HuH-7.5 (cell line): ENCODE measurements at regions not wholly inside any gene's neighbourhood (a gene's known extent, or its start where the extent isn't known, plus 50 kb on each side); places are given as distances from the start of the nearest gene placed in this dataset.

Experiments used
- DNase-seq: peaks from one replicate; pipeline ENCODE4 v3.0.0; 2011; ENCODE audit warnings: low spot score

- DNase-seq, result no peak
Measured at GRCh38 chr14:65281991-65282895, 130.3 kb upstream of the FUT8 start.

- no peak for DNase-seq
Measured at GRCh38 chr14:65282896-65283253, 129.7 kb upstream of the FUT8 start.

DNA sequence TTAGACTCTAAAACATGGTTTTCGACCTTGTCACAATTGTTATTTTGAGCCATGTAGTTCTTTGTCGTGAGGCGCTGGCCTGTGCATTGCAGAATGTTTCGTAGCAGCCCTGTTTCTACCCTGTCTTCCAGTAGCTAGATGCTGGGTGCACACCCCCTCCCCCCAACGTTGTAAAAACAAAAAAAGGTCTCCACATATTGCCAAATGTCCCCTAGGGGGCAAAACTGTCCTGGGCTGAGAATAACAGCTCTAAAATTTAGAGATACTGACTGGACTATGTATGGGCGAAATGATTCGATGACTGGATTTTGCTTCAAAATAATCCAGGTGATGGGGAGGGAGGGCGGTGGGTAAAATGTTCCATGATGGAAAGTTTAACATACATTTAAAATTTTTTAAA, 126.1 kb upstream of the FUT8 start:
- no peak for DNase-seq

DNA sequence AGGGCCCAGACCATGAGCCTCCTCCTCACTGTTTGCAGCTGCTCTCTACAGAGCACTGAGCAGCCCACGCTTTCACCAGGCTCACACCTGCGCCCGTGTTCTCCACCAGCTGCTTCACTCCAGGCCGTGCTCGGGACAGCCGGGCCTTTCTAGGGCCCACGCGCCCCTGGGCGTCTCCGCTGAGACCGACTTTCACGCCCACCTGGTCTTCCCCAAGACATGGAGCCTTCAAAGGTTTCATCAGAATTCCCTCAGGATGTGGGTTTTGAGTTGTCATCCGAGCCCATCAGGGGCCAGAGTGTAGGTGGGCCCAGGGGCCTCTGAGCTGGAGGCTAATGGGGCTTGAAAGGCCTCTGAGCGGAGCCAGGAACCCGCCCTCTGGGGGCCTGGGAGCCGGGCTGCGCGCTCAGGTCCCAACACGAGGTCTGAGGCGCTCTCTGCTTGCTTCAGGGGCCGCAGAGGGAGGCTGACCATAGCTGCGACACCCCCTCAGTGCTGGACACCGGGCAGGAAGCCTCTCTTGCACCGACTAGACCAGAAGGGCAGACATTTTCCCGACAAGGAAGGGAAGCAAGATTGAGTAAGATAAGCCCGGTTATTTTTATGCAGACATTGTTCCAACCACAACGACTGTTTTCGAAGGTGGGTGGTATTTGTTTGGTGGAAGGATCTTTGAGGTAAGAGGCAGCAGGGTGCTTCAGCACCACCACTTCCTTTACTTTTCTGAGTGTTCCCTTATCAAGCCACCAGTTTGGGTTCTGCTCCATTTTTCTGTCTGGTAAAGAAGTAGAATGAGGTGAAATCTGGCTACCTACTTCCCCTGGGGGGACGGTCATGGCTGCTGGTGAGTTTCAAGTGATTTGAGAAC, 125.0 kb upstream of the FUT8 start:
- no peak for DNase-seq

GRCh38 chr14:65290830-65291229, 121.7 kb upstream of the FUT8 start:
- DNase-seq, result no peak

DNA sequence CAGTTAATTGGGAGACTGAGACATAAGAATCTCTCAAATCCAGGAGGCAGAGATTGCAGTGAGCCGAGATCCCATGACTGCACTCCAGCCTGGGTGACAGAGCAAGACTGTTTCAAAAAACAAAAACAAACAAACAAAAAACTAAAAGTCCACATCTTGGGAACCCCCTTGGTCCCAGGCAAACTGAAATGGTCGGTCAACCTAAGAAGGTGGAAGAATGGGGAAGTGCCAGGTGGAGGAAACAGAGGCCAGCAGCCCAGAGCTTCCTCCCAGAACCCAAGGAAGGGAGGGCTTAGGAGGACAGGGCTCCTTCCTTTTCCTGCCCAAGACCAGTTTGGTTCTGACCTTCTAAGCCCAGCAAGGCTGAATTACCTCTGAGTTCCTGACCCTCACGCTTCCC, 121.0 kb upstream of the FUT8 start:
- DNase-seq, result no peak

GRCh38 chr14:65294816-65295215, 117.7 kb upstream of the FUT8 start:
- no peak for DNase-seq

DNA sequence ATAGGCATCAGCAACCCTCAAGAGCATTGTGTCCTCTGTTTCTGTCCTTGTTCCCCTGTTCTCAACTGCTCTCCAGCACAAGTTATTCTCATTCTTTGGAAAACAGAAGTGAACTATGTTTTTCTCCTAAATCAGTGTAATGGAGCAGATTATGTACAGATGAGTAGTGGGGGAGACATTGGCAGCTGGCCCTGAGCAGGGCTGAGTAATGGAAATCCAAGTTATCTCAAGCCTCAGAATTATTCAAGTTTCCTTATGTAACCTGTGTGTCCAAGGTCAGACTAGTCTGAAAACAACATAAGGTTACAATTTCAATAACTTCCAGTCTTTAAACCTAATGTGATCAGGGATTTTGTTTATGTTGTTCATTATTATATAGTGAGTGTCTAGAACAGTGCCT, 116.1 kb upstream of the FUT8 start:
- DNase-seq, result no peak

- DNase-seq, result no peak
Measured at GRCh38 chr14:65296876-65297275, 115.7 kb upstream of the FUT8 start.

DNA sequence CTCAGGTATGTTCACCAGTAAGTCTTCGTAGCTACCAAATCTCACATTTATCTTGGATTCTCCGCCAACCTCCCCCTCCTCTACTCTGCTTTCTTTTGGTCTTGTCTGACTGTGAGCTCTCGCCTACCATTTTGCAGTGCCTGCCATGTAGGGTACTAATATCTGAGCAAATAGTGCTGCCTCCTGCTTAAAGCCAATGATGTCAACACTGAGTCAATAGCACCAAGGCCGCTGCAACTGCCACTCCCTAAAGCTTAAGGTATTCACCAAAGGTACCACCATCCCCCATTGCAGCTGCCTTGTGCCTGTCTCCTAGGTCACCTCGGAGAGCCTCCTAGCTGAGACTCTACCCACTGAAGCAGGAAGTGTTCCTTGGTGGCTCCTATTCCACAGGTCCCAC, 114.8 kb upstream of the FUT8 start:
- no peak for DNase-seq

GRCh38 chr14:65299826-65300225, 112.7 kb upstream of the FUT8 start:
- no peak for DNase-seq

DNA sequence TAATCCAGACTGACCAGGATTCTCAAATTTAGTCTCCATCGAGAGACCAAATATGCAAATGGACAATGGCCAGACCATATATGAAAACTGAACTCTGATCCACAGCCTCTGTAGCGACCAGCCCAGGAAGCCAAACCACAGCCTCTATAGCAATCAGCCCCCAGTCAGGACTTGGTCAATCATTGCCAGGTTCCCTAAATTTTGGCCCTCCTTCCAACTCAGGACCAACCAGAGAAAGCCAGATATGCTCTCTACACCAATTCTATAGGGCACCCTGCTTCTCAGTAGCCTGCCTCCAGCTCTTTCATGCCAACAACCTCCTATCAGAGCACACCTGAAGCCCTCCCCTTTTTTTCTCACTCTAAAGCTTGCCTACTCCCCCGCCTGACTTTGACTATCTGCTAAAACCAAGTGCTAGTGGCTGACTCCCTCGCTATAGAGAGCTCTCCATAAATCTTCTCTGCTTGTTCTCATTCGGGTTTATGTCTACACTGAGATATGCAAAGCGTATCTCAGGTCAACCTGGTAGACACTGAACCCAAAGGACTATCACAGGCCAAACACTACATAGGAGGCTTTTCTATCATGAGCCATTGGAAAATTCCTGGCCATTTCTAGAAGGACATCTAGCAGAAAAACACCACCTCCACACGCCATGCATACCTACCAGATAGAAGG, 110.5 kb upstream of the FUT8 start:
- no peak for DNase-seq

GRCh38 chr14:65302571-65303189, 109.8 kb upstream of the FUT8 start:
- no peak for DNase-seq

- DNase-seq, result no peak
Measured at GRCh38 chr14:65303190-65303898, 109.2 kb upstream of the FUT8 start.

DNA sequence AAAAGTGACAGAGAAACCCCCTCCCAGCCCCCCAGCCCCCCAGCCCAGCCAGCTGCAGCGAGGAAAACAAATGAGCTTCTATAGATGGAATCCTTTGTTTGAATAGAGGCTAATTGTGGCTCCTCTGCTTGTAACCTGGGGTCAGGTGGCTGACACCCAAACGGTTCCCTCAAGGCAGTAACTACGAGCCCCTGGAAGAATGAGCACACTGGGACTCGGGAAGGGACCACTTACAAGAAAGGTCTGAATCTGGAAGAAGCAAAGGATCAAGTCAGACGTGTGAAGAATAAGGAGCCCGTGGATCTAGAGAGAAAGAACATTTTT, 108.7 kb upstream of the FUT8 start:
- no peak for DNase-seq

DNA sequence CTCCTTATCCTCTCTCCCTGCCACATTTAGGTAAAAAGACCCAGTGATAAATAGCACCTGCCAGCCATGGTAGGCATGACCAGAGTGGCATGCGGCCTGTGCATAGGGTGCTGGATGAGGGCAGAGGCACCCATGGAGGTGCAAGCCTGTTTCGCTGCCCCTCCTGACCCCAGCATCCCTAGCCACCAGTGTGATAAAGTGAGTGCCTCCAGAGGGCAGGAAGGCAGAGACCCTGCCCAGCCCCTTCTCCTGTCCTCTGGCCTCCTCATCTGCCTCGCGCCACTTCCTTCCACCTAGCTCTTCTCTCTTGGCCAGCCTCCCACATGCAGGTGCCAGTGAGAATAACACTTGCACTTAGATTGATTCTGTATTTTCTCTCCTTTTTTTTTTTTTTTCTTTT, 108.3 kb upstream of the FUT8 start:
- no peak for DNase-seq

DNA sequence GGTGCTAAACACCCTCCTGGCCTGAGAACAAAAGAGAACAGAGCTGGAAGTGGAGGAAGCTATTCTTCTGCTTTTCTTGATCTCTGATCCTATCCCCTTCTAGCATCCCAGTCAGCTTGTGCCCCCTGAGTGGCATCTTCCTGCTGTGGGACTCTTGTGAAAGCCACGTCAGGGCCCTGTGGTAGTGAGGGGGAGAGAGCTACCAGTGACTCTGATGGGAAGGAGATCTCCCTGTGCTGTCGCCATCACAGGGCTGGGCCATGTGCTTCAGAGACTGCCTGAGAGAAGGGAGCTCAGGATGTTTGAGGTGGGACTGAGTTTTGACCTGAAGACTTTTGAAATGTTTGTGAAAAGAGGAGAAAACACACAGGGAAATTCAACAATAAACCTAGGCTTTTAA, 107.6 kb upstream of the FUT8 start:
- no peak for DNase-seq

DNA sequence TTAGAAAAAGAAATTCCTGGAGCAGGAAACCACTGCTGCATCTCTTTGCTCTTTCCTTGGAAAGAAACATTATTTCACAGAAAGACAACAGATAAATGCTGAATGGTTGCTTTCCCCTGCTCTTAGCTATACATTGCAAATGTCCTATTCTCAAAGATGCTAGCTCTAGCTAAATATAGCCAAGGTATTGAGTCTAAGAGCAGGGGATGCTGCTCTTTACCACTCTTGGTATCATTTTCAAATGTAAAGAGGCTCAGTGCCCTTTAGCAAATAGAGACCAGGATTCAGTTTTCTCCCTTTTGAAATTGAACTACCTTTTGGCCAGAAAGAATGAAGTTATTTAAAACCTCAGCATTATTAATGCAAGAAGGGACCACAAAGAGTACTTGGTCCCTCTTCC, 104.0 kb upstream of the FUT8 start:
- no peak for DNase-seq

DNA sequence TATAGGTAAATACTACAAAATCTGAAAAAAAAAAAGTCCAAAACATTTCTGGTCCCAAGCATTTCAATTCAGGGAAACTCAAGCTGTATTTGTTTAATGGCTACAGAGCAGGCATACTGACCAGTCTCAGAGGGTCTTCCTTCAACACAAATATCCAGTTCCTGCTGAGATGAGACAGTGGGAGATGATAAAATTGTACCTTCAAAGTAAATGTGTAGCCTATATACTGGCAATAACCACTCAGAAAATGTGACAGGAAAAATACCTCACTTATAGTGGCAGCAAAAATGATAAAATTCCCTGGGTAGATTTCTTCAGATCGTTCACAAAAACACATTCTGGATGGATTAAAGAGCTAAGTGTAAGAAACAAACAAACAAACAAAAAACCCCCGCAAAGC, 102.0 kb upstream of the FUT8 start:
- DNase-seq, result no peak

- DNase-seq, result no peak
Measured at GRCh38 chr14:65312859-65313258, 99.7 kb upstream of the FUT8 start.

DNA sequence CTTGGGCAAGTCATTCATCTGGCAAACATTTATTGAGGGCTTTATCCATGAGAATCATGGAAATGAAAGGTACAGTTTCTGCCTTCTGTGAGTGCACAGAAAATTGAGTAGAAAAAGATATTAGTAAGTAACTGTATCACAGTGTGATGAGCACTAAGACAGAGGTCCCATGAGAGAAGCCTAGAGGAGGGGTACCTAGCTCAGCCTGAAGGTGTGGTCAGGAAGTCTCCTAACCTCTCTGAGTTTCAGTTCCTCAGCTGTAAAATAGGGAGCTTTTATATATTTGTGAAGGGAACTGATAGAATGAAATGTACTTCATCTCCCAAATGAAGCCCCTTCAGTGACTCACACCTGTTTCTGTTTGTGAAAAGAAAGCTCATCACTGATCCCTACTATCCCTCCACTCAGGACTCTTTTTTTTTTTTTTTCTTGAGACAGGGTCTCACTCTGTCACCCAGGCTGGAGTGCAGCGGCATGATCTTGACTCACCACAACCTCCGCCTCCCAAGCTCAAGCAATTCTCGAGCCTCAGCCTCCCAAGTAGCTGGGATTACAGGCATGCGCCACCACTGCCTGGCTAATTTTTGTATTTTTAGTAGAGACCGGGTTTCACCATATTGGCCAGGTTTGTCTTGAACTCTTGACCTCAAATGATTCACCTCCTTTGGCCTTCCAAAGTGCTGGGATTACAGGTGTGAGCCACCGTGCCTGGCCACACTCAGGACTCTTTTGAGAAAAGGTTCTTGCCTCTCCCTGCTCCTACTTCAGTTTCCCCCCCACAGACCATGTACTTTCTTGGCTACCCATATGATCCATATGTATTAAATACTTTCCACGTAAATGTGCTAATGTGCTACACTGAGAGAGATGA, 93.7 kb upstream of the FUT8 start:
- no peak for DNase-seq
